OCI-LY7 (cell line): ENCODE measurements at regions not wholly inside any gene's neighbourhood (a gene's known extent, or its start where the extent isn't known, plus 50 kb on each side); places are given as distances from the start of the nearest gene placed in this dataset.

Source experiments
- BruUV-seq: library from RNA; stranded (reverse); fragments of 400-500 nt; replicated peaks from 2 replicates; lab custom pipeline; 2021; lab: Mats Ljungman, UMichigan
- CTCF ChIA-PET: fragments of 300-600 bp; sonication (Branson Sonifier 250); formaldehyde crosslinking; loops from one replicate; lab custom pipeline; 2022; ENCODE audit warnings: antibody characterized with exemption; ENCODE audit not compliant: unreplicated experiment; lab: Charles Lee
- POLR2A ChIA-PET: fragments of 300-600 bp; sonication (Branson Sonifier 250); formaldehyde crosslinking; loops from one replicate; lab custom pipeline; 2022; ENCODE audit warnings: antibody characterized with exemption; lab: Charles Lee
- DNase-seq: peaks from one replicate; pipeline ENCODE4 v3.0.0-alpha.2; 2015; ENCODE audit warnings: low spot score
- H2AFZ ChIP-seq: fragments of 200-600 bp; sonication (generic), shearing (Covaris generic); 2 replicates; pipeline ENCODE4 v1.6.1; 2014; ENCODE audit warnings: mild to moderate bottlenecking, antibody characterized with exemption, low read length, moderate library complexity
- H3K27ac ChIP-seq: fragments of 200-600 bp; sonication (generic); 2 replicates; pipeline ENCODE4 v1.5.1; 2014; ENCODE audit warnings: mixed run types, low read depth, mild to moderate bottlenecking, moderate library complexity, low read length, inconsistent platforms; ENCODE audit not compliant: poor library complexity, severe bottlenecking
- H3K36me3 ChIP-seq: fragments of 200-600 bp; sonication (generic); 2 replicates; pipeline ENCODE4 v1.6.1; 2014; ENCODE audit warnings: mild to moderate bottlenecking, antibody characterized with exemption, low read length, moderate library complexity, mixed read lengths; ENCODE audit not compliant: insufficient read depth
- H3K4me1 ChIP-seq: fragments of 200-600 bp; sonication (generic); 2 replicates; pipeline ENCODE4 v1.5.1; 2014; ENCODE audit warnings: mild to moderate bottlenecking, low read length; ENCODE audit not compliant: insufficient read depth, poor library complexity, severe bottlenecking
- H3K4me2 ChIP-seq: fragments of 200-600 bp; sonication (generic); 2 replicates; pipeline ENCODE4 v1.6.1; 2014; ENCODE audit warnings: mild to moderate bottlenecking, low read length
- H3K4me3 ChIP-seq: fragments of 200-600 bp; sonication (generic); 2 replicates; pipeline ENCODE4 v1.5.1; 2014; ENCODE audit warnings: mild to moderate bottlenecking, low read depth, low read length; ENCODE audit not compliant: poor library complexity, severe bottlenecking
- H3K79me2 ChIP-seq: fragments of 200-600 bp; sonication (generic); 2 replicates; pipeline ENCODE4 v1.6.1; 2016; ENCODE audit warnings: low read depth, mild to moderate bottlenecking, low read length, moderate library complexity, mixed read lengths; ENCODE audit not compliant: insufficient read depth
- H3K9me2 ChIP-seq: fragments of 200-600 bp; sonication (generic); 2 replicates; pipeline ENCODE4 v1.6.1; 2016; ENCODE audit warnings: mild to moderate bottlenecking, low read length, mixed read lengths; ENCODE audit not compliant: insufficient read depth
- H3K9me3 ChIP-seq: fragments of 200-600 bp; sonication (generic); 2 replicates; pipeline ENCODE4 v1.6.1; 2014; ENCODE audit warnings: mild to moderate bottlenecking, mixed run types, low read length, mixed read lengths
- H4K20me1 ChIP-seq: fragments of 200-600 bp; sonication (generic); 2 replicates; pipeline ENCODE4 v1.6.1; 2014; ENCODE audit warnings: mild to moderate bottlenecking, antibody characterized with exemption, low read length, moderate library complexity, mixed read lengths; ENCODE audit not compliant: insufficient read depth
- EZH2phosphoT487 ChIP-seq: fragments of 200-600 bp; sonication (generic); IDR thresholded peaks from 2 replicates; pipeline ENCODE4 v1.6.1; 2018; ENCODE audit warnings: low read depth, borderline replicate concordance, mild to moderate bottlenecking, mixed run types, antibody characterized with exemption, low read length, moderate library complexity, mixed read lengths
- intact Hi-C: fragments of 100-400 bp; cut with micrococcal nuclease; formaldehyde crosslinking; loops from one replicate; pipeline ENCODE4 v1.10.0; 2022; ENCODE audit not compliant: unreplicated experiment
- TF ChIP-seq, protein P1 (sequence below): fragments of 200-600 bp; sonication (generic); conservative IDR thresholded peaks from 2 replicates; pipeline ENCODE4 v1.5.1; 2014; ENCODE audit warnings: mild to moderate bottlenecking, antibody characterized with exemption, low read length, moderate library complexity, mixed read lengths

- no peaks in the 10 kb centered on the region for H3K9me3 ChIP-seq
- H4K20me1 ChIP-seq = no peaks in the 10 kb centered on the region
- H3K79me2 ChIP-seq = no peaks in the 10 kb centered on the region
- DNase-seq = no peak
- H3K27ac ChIP-seq = no peak overlapping the region
- no peak overlapping the region for H3K4me3 ChIP-seq
- no peaks in the 10 kb centered on the region for H3K9me2 ChIP-seq
- ChIA-PET POLR2A (no interaction called here), CTCF (no interaction called here)
- H3K36me3 ChIP-seq = no peaks in the 10 kb centered on the region
- no peak overlapping the region for H2AFZ ChIP-seq
- no peak overlapping the region for H3K4me2 ChIP-seq
- BruUV-seq = no TSS peak
- TF ChIP-seq, protein P1, sequence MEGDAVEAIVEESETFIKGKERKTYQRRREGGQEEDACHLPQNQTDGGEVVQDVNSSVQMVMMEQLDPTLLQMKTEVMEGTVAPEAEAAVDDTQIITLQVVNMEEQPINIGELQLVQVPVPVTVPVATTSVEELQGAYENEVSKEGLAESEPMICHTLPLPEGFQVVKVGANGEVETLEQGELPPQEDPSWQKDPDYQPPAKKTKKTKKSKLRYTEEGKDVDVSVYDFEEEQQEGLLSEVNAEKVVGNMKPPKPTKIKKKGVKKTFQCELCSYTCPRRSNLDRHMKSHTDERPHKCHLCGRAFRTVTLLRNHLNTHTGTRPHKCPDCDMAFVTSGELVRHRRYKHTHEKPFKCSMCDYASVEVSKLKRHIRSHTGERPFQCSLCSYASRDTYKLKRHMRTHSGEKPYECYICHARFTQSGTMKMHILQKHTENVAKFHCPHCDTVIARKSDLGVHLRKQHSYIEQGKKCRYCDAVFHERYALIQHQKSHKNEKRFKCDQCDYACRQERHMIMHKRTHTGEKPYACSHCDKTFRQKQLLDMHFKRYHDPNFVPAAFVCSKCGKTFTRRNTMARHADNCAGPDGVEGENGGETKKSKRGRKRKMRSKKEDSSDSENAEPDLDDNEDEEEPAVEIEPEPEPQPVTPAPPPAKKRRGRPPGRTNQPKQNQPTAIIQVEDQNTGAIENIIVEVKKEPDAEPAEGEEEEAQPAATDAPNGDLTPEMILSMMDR = no peak
- no peak for TF ChIP-seq EZH2phosphoT487
- no peaks in the 10 kb centered on the region for H3K4me1 ChIP-seq
- intact Hi-C loops = no loop called here
Observed at GRCh38 chr2:183604065-183604464, 479.8 kb downstream of the NUP35 start.

DNA sequence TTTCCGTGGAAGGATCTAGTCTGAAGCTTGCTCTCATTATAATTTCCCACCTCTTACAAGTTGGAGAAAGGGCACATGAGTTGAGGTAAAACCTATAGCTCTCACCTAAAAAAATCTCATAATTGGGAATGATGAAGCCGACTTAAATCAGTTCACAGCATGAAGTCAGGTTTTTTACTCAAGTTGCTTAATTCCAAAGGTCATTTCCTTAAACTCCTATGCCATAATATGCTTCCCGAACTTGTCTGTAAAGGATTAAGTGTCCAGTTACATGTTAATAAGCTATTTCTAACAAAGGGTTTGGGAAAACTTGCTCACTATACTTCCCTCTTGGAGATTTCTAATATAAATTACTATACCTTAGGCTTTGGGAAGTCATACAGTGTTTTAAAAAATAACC, 481.2 kb downstream of the NUP35 start:
- Histone ChIP-seq H3K9me2 (no peaks in the 10 kb centered on the region), H2AFZ (no peak overlapping the region), H3K4me2 (no peak overlapping the region), H3K27ac (no peak overlapping the region), H3K4me3 (no peak overlapping the region), H3K79me2 (no peaks in the 10 kb centered on the region), H3K9me3 (no peaks in the 10 kb centered on the region), H3K4me1 (no peaks in the 10 kb centered on the region), H3K36me3 (no peaks in the 10 kb centered on the region), H4K20me1 (no peaks in the 10 kb centered on the region)
- no TSS peak for BruUV-seq
- no peak for DNase-seq
- ChIA-PET CTCF (no interaction called here), POLR2A (interaction anchor here (0.6 kb wide), 1 partner anchor 10 kb away, joined by 3 read pairs; no protein-coding TSS in a partner anchor)
- intact Hi-C loops = no loop called here
- TF ChIP-seq, protein P1 = no peak
- no peak for TF ChIP-seq EZH2phosphoT487

DNA sequence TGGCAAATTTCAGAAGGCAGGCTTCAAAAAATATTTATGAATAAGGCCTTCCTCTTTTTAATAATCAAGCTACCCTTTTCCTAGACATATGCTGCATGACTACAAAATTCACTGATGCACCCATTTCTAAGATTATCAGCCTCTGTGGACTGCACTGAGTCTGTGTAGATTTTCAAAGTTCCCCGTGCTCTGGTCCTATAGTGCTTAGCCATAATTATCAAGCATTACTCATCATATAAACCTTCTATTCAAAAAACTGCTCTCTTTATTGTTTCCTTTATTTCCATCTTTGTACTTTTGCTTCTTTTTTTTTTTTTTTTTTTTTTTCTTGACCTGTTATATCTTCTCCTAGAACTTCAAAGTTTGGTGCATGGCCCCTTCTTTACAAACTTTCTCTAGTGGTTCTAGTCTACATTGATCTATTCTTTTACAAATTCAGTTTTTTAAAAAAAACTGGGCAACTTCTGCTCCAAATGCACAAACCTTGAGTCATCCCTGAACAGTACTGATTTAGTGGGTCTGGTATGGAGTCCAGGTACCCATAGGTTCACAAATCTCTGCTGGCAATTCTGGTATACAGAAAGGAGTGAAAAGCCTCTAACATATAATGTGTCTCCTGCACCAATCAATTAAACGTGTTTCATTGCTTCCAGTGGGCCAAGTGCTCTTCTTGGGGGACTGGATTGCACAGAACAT, 481.9 kb downstream of the NUP35 start:
- Histone ChIP-seq H3K4me2 (no peak overlapping the region), H3K36me3 (no peaks in the 10 kb centered on the region), H3K9me2 (no peaks in the 10 kb centered on the region), H3K9me3 (no peaks in the 10 kb centered on the region), H3K4me3 (no peak overlapping the region), H3K27ac (no peak overlapping the region), H4K20me1 (no peaks in the 10 kb centered on the region), H3K4me1 (no peaks in the 10 kb centered on the region), H2AFZ (no peak overlapping the region), H3K79me2 (no peaks in the 10 kb centered on the region)
- no TSS peak for BruUV-seq
- ChIA-PET POLR2A (interaction anchor here (0.6 kb wide), 1 partner anchor 9 kb away, joined by 3 read pairs; no protein-coding TSS in a partner anchor), CTCF (no interaction called here)
- intact Hi-C loops = no loop called here
- TF ChIP-seq, protein P1 = no peak
- TF ChIP-seq EZH2phosphoT487 = no peak
- no peak for DNase-seq
